HG03103 (cell line): ENCODE measurements at regions not wholly inside any gene's neighbourhood (a gene's known extent, or its start where the extent isn't known, plus 50 kb on each side); places are given as distances from the start of the nearest gene placed in this dataset.

Experiments used
- ATAC-seq: cut with Tn5 transposase; IDR thresholded peaks from one replicate; pipeline ENCODE4 v1.9.1; 2021; ENCODE audit warnings: low read depth; ENCODE audit not compliant: unreplicated experiment

DNA sequence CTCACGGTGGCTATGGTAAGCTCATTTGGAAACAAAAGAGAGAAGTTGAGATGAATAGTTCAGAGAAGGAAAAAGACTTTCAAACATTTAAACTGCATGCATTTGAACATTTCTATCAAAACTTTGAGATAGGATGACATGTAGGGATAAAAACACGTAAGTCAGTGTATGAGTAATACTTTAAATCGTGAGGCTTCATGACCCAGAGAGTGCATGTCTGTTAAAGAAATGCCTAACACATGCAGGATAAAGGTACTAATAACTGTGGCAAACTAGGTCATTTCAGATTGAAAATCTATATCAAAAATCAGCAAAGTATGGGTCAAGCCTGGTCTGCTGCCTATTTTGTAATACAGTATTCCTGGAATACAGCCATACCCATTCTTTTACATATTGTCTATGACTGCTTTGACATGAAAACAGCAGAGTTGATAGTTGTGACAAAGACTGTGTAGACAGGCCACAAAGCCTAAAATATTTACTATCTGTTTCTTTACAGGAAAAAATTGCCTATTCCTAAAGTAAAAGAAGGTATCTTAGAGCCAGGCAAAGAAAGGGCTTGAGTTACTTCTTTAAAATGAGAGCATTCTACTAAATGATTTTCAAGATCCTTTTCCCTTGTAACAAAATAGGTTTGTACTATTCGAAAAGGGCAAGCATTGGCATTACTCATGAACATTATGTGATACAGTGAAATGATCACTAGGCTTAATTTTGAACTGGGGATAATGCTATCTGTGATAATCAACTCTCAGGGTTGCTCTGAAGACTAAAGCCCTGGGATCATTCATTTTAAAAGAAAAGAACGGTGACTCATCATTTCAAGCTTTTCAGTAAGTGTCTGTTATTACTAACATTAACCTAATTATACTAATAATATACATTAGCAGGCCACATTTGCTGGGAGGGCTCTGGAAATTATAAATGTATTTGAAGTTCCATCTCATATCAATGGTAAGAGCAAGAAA is 185.9 kb downstream of the CRPPA start:
- no peak for ATAC-seq

DNA sequence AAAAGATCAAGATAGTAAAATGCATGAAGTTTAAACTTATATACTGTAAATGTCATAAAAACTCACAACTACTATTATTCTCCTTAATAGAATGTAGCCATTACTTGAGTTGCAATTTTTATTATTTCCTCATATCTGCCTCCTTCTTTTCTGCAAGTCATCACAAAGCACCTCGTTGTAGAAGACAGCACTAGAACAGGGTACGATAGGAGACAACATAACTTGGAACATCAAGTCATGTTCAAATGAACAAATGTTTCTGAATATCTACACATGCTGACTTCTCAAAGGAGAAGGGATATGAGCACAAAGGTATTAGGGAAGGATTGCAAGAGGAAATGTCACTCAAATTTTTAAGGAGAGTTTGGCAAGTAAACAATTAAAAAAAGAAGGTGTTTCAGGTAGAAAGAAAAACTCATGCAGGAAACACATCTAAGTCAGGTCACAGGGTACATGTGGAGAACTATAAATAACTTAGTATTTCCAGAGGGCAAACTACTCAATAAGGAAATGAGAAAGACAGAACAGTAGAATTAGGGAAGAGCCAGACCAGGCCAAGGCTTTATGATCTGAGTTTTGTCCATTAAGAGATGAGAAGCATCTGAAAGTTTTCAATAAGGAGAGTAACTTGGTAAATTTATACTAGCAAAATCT is 186.7 kb downstream of the CRPPA start:
- no peak for ATAC-seq

DNA sequence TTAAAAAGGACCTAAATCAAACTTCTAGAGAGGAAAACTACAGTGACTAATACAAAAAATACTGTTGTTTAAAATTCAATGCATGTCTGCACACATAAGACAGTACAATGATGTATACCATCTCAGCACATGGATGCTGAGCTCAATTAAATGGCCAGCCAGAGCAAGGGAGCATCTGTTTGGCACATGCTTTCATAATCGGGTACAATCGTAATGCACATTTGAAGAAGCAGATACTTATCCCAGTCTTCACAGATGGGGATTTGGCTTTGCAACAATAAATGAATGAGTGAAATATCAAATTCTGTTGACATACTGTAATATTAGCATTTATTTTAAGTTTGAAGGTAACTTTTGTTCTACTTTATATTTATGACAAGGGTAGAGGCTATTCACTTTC is 187.8 kb downstream of the CRPPA start:
- no peak for ATAC-seq

DNA sequence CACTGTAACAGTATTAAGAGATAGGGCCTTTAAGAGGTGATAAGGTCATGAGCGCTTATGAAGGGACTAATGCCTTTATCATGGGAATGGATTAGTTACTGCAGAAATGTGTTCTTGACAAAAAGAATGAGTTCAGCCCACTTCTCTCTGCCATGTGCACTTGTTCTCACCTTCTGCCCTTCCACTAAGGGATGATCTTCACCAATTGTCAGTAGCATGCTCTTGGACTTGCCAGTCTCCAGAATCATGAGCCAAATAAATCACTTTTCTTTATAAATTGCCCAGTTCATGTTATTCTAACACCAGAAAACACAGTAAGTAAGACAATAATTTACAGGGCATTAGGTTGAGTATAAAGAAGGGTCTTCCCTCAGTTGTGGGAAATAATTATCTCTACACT is 189.1 kb downstream of the CRPPA start:
- ATAC-seq: no peak

DNA sequence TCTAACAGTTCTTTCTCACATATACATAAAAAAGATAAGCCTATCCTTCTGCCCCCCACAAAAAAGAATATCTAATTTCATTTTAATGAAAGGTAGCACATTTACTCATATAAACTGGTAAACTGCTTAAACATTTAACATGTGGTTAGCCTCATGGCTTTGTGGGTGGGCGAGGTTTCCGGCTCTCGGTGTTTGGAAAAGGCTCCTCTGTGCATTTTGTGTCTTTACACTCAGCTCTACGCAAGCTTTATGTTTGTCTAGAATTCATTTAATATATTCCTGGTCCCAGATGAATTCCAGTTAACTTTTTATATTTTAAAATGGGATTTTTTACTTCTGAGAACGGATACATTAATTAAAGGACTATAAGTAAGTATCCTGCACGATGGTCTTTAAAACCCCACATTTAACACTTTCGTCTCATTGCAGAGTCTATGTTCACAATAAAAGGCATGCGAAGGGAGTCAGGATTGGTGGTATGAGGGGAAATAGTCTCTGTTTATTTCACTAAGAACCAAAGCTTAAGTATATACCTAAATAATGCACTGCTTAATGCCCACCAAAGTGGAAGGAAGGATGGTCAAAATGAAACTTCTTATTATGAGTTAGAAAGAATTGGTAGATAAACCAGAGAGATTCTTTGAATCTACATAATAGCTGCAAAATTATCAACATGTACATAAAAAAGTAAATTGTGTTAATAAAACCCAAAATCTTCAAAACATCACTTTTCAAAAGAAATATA is 197.2 kb downstream of the CRPPA start:
- no peak for ATAC-seq

DNA sequence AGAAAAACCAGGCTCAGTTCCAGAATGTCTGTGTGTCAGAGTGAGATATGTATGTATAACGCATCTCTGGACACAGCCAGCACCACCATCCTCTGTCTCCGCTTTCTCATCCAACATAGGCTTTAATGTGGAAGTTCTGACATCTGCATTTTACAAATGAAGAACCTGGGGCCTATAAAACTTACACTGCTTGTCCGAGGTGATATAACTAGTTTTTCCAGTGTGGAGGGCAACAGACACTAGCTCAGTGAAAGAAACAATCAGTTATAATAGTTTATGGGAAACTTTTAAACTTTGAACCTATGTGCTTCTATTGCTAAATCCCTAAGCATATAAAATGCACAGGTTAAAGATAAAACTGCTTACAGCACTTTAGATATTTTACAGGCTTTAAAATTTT is 208.7 kb downstream of the CRPPA start:
- ATAC-seq: no peak

DNA sequence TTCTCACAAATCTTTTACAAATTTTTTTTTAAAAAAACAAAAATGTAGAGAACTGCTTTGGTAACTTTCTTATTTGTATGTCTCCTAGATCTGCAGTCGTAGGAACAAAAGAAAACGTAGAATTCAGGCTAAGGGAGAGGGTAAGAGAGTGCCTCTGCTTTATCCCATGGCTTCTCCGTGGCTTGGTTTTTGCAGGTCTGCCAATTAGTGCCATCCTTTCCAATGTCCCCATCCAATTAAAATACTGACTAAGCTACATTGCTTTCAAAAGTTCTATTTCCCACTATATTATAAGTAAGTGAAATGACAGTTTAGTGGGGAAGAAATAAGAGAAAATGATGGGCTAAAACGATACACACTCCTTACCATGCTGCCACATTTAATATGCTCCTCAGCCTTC is 209.3 kb downstream of the CRPPA start:
- ATAC-seq: no peak

DNA sequence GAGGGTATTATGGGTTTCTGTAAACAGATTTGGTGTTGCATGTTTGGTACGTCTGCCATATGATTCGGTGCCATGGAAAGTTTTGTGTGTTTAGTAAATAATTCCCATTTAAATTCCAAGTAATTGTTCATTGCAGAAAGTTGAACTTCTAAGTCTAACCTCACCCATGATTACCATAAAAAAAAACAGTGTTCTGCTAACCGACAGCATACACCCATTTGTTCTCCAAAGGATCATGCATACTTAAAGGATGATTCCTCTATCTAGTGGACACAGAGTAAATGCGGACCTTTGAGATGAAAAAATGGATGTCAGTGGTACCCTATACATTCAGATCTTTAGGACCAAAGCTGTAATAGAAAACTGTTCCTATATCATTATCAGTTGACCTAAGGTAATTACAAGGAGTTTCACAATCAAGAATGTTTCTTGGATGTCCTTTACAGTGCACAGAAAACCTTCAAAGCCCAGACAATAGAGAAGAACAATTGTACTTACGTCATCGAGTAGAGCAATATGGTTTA is 209.9 kb downstream of the CRPPA start:
- no peak for ATAC-seq

DNA sequence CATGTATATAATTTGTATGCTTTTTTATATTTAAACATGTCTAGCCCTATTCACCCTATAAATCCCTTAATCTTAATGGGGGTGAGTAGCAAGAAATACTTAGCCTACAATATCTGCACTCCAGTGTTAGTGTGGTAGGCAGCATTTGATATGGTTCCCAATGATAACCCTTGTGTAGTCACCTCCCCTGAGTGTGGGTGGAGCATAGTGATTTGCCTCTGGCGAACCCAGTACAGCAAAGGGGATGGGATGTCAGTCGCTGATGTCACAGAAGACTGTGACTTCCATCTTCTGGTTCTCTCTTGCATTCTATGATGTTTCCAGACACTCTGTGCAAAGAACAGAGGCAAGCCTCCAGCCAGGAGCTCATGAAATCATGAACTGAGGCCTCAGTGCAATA is 211.2 kb downstream of the CRPPA start:
- no peak for ATAC-seq

DNA sequence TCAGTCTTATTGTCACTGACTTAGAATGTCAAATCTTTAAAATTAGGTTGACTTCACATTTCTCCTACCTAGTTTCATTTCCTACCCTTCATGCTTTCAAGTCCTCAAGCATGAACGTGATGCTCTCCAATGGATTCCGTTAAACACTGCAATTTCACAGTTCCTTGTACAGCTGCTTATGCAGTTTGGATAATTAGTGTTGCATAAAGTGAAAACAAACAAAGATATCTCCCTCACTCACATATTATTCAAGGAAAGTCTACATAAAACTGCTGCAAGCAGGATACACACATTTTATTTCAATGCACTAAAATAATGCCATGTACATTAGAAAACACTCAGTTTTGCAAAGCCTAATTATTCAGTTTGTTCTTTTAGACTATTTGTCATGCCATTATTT is 214.0 kb downstream of the CRPPA start:
- no peak for ATAC-seq

DNA sequence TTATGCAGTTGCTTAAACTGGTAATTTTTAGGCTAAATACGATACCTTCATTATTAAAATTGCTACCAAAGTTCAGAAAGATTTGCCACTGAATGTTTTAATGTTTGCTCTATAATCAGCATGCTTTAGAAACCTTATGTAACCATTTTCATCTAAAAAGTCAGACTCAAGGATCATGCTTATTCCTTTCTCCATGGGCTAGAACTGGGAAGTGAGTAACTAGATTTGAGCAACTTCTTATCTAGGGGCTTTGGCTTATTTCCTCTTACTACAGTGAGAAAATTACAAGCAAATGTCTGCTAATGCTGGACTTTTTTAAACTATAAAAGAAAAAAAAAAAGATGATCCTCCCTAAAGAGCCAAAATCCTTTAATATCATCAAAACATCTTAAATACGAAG is 215.9 kb downstream of the CRPPA start:
- no peak for ATAC-seq

DNA sequence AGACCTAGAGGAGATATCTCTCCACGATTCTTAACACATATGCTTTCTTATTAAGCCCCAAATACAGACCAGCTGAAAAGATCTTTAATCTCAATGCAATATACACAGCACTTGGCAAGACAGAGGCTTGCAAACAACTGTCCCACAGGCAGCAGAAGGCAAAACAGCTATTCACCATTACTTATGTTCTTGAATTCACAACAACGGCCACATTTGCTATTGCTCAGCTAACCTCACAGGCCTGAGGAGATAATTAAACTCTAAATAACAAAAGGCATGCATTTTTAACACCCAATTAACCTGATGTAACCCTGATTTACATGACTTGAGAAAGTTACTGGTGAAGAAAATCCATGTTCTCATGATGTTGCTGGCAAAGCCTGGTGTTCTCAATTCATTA is 216.4 kb downstream of the CRPPA start:
- ATAC-seq: no peak

DNA sequence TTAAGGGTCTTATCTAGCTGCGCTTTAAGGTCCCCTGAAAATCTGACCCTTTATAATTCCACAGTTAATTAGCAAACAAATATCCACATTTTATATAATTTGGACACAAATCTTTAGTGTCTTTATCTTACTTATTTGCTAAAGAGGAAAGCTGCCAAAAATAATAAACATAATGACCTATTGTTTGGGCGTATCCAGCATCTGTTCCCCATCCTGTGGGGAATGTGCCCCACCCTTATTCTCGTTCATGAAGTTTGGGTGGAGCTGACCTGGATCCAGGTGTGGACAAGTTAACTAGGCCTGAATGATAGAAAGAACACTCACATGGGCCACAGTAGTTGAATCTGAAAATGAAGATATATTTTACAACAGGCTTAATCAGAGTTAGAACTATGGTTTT is 218.3 kb downstream of the CRPPA start:
- ATAC-seq: no peak

DNA sequence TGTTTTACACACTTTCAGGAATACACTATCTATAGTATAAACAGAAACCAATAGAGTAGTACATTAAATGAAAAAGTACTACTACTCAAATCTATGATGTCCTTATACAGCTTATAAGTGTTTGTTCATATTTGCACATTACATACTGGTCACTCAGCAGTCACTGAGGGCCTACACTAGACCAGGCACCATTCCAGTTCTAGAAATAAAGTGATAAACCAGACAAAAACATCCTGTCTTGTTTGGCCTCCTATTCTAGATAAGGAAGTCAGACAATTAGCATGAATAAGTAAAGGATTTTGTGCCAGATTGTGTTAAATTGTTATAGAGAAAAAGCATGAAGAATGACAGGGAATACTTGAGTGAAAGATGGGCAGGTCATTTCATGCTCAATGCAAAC is 219.0 kb downstream of the CRPPA start:
- ATAC-seq: no peak

DNA sequence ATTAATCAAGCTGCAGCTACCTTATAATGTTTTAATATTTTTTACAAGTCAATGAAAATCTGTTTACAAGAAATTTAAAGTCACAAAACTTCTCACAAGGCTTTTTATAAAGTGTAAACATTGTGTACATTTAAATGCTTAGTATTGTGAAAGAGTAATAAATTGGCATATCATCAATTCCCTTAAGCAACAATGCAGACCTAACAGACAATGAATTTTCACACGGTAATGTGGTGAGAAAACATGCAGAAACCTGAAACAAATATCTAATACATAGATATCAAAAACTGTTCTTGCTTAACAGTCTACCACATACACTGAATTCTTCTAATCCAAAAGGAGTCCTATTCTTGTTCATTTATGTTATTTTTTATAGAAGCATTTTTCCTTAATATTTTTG is 220.7 kb downstream of the CRPPA start:
- no peak for ATAC-seq

DNA sequence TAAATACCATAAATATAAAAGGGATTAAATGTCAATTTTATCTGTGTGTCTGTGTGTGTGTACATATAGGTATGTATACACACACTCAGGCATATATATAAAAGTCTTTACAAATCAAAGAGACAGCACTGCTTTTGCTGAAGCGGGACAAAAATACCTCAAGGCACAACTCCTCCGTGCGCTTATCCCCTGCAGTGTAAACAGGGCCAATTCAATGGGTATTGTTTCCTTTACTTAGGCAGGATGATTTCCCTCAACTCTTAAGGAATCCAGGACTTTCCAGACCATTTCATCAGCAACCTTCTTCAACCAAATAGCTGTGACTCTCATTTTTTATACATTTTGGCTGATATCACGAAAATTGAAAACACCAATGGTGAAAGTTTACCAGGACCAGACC is 227.7 kb downstream of the CRPPA start:
- no peak for ATAC-seq

DNA sequence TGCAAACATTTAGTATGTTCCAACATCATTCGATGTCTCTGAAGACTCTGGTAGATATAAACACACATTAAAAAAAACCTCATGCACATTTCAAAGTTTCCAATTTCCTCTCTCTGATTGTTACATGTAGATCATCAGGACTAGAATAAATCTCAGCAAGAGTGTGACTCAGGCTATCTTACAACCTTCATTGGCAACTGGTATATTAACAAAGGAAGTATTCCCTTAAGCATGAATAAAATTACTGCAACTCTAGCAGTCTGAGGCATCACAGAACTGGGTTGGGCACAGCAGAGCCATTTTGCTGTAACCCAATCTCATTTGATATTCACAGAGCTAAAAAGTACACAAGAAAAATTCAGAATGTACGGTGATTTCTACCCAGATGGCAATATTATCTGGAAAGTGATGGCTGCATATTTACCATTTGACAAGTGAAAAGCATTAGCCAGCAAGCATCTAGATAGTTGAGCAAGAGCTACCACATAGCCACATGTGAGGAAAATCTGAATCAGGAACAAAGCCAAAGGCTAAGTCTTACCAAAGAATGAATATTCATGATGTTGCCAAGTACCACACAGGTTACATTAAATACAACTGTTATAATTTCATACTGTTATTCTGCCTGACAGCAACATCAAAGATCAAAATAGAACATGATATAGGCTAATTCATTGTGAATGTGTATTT is 232.2 kb downstream of the CRPPA start:
- ATAC-seq: no peak

DNA sequence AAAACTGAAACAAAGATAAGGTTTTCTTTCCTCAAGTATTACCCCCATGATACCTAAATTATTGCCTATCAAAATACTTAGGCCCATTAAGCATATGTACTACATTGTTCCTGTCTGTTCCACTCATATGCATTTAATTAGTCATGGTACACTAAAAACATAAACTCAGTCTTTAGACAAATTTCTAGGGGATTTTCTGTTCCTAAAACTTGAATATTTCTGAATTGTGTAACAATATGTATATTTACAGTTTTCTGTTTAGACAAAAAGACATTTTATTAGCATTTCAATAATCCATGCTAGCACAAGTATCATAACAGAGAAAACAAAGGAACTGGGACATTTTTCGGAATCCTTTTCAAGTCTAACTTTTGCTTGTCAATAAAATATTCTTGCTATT is 234.2 kb downstream of the CRPPA start:
- no peak for ATAC-seq

DNA sequence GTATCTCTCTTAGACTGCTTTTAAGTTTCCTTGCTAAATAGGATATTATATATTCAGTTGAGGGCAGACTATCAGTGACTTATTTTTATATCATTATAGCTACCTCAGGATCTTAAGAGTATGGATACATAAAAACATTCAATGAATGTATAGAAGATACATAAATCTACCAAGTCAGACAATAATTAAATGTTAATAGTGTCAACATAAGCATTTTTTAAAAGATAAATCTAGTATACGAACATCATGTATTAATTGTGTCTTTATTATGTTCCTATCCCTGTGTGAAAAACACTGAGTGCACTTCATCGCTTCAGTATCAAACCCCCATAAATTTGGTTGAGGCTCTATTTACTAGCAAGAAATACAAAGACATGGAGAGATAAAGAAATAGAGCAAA is 242.8 kb downstream of the CRPPA start:
- no peak for ATAC-seq

DNA sequence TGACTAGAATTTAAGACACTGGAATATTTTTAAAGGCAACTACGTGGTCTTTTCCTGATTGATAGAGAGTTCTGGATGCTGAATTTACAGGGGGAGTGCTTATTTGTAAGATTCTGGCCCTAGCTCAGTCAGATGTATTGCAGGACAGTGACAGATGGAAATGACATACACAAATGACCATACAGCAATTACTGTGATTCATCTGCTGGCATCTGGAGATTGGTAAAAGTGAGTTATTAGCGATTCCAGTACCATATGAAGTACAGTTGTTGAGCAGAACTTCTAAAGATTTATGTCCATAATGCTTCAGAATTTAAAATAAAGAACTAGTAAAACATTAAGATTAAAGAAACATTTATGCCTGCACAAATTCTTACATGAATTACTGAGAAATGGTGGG is 243.2 kb downstream of the CRPPA start:
- ATAC-seq: no peak

DNA sequence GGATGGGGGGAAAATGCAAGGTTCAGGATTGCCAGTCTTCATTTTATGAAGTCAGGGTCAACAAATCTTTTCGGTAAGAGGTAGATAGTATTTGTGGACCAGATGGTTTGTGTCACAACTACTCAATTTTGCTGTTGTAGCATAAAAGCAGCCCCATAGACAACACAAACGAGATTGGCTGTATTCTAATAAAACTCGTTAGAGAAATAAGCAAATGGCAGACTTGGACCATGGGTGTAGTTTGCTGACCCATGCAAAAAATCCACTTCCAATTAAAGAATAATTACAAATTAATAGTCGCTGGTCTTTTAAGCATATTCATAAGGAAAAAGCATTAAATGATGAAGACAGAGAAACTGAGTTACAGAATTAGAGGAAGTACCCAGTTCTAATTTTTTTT is 247.1 kb downstream of the CRPPA start:
- no peak for ATAC-seq
